ENCODE measurements at regions not wholly inside any gene's neighbourhood (a gene's known extent, or its start where the extent isn't known, plus 50 kb on each side); places are given as distances from the start of the nearest gene placed in this dataset.
"Not testable (repeated sequence)": the region's sequence is repeated elsewhere in the genome, so short reads cannot be mapped to it uniquely, and the experiment has no call there.

DNA sequence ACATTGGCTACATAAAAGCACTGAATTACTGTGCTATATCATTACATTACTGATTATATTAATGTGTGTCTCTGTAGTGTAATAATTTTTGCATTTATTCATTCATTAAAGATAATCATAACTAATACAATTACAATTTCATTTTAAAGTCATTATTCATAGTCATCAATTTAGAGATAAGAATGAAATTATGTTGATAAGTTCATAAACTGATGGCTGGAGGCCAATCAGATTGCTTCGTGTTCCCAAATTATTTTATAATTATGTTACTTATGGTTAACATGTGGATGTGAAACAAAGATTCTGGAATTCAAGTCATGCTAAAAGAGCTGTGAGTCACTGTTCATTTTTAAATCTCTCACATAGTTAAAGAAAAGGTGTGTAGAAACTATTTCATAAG, 223.4 kb upstream of the HAND2 start:
- peak; percentile 5 for FAIRE-seq

- no peak for FAIRE-seq
Observed at GRCh38 chr4:173752610-173753230, 222.7 kb upstream of the HAND2 start.

DNA sequence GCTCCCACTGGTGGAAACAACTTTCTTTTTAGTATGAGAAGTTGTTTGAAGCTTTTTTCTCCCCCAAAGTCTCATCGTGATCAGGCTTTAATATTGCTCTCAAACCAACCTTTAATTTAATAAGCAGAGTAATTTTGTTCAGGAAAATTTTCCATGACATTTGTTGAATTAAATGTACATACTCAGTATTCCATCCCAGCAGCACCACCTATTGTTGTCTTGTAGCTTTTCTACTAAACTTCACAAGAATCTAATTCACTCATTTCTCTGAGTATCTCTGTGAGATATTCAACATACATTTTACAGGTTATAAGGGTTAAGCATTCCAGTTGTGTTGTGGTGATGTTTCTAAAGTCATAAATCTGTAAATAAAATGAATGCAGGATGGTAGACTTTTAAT, 218.3 kb upstream of the HAND2 start:
- peak; percentile 92 for FAIRE-seq

DNA sequence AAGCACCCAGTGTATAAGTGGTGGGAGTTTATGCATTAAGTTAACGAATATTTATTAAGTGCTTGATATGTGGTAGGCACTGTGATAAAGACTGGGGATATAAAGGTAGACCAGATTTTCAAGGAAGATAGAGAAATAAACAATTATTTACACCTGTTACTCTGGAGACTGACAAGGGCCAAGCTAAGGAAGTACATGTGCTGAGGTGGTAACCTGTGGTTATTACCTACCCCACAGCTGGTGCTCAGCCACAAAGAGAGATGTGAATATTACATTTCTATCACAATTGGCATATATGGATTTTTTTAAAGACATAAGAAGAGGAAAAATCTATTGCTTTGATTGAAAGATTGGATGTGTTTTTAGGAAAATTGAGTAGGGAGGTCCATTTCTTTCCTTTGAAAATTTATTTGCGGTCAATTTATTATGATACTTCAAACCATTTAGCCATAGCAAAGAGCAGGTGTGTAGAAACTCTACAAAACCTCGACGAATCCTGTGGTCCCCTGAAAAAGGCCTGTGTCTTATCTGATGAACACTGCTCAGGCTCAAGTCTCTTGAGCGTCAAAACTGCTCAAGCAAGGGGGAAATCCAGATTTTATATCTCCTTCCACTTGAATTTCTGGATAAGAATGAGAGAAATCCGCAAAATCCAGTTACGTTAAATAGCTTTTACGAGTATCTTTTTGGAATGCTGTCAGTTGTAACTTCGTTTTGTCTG, 217.7 kb upstream of the HAND2 start:
- FAIRE-seq, result no peak

- no peak for FAIRE-seq
Observed at GRCh38 chr4:173746424-173746823, 216.4 kb upstream of the HAND2 start.

- FAIRE-seq, result no peak
Observed at GRCh38 chr4:173745765-173746164, 215.7 kb upstream of the HAND2 start.

- no peak for FAIRE-seq
Observed at GRCh38 chr4:173736840-173737239, 206.8 kb upstream of the HAND2 start.

GRCh38 chr4:173735585-173735984, 205.6 kb upstream of the HAND2 start:
- FAIRE-seq, result no peak

DNA sequence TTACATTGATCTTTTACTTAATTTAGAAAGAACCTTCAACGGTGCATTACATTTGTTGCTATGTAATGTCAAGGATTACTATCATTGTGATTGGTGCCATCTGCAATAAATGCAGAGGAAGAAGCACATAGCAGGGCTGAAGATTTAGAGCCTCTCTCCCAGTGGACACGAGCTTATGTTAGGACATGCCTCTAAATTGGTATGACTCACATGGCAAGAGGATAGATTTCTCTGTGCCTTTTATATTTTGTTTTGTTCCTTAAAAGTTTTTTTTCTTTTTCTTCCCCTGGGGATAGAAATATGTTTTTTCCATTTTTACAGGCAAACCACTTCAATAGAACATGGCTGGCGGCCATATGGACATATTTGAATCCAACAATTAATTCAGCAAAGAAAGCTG, 205.0 kb upstream of the HAND2 start:
- FAIRE-seq, result no peak

DNA sequence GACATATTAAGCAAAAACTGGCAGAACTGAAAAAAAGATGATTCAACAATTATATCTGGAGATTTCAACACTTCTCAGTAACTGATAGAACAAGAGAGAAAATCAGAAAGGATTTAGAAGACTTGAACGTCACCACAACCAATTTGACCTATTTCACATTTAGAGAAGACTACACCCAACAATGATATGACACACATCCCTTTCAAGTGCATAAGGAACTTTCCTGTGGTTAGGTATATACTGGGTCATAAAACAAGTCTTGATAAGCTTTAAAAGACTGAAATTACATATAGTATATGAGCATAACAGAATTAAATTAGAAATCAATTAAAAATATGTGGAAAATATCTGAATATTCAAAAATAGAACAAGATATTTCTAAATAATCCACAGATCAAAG, 201.2 kb upstream of the HAND2 start:
- FAIRE-seq, result no peak

DNA sequence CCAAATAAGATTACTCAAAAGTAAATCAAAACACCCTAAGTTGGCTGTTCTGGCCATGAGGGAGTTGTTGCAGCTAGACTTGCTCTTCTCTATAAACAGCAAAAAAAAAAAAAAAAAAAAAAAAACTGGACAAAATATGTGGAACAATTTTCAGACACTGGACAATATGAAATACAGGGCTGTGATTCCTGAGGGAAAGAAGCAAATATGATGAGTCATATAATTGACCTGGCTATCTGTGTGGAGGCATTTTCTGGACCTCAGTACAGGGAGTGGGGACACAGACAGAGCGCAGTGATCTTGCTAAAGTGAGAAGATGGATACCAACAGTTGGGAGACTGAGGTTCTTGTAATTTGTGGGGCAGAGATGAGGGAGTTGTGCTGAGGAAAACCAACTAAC, 192.0 kb upstream of the HAND2 start:
- FAIRE-seq, result no peak

DNA sequence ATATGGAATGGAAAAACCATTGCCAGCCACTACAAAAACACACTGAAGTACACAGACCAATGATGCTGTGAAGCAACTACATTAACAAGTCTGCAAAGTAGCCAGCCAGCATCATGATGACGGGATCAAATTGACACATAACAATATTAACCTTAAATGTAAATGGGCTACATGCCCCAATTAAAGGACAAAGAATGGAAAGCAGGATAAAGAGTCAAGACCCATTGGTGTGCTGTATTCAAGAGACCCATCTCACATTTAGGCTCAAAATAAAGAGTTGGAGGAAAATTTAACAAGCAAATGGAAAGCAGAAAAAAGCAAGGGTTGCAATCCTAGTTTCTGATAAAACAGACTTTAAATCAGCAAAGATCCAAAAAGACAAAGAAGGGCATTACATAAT, 188.5 kb upstream of the HAND2 start:
- not testable (repeated sequence) for FAIRE-seq

DNA sequence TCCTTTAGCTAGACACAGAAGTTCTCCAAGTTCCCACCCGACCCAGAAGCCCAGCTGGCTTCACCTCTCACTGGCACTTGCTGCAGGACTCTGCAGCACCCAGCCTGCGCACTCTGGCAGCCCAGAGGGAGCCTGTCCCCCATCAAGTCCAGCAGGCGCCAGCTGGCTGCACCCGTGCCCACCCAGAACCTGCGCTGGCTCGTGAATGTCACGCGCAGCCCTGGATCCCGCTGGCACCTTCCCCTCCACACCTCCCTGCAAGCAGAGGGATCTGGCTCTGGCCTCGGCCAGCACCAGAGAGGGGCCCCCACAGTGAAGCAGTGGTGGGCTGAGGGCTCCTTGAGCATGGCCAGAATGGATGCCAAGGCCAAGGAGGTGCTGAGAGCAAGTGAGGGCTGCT, 187.6 kb upstream of the HAND2 start:
- FAIRE-seq, result no peak

- FAIRE-seq, result no peak
Observed at GRCh38 chr4:173714456-173714855, 184.4 kb upstream of the HAND2 start.

DNA sequence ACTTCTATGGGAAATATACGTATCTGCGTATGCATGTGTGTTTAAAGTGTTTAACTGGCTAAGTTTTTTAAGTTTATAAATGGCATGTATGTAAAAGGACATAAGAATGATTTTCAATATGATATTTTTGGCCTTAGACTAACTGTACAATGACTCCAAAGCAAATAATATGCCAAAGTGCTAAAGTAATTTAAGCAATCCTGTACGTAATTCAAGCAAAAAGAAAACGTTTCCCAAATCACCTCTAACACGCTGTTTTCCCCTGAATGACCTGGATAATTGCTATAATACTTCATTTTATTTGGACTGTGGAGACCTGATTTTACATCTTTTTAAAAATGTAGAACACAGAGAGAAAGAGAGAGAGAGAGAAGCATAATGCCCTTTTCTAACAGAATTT, 183.0 kb upstream of the HAND2 start:
- FAIRE-seq, result no peak

DNA sequence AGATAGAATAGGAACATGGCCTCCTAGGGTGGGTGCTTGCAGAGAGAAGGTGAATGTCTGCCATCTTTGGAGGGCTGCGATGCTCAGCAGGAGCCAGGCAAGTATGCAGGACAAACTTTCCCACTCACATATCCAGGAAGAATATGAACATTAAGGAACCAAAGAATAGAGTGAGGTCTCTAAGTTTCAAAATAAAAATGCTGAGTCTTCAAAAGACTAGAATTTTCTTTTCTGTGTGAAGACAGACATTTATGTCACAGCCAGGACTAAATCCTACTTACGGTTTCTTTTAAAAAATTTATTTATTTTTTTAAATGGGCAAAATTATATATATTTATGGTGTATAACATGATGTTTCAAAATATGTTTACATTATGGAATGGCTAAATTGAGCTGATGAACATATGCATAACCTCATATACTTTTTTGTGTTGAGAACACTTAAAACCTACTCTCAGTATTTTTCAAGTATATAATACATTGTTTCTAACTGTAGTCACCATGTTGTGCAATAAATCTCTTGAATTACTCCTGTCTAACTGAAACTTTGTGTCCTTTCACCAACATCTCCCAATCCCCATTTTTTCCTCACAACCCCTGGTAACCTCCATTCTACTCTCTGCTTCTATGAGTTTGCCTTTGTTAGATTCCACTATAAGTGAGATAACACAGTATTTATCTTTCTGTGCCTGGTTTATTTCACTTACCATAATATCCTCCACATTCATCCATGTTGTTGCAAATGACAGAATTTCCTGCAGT, 177.8 kb upstream of the HAND2 start:
- FAIRE-seq, result no peak

DNA sequence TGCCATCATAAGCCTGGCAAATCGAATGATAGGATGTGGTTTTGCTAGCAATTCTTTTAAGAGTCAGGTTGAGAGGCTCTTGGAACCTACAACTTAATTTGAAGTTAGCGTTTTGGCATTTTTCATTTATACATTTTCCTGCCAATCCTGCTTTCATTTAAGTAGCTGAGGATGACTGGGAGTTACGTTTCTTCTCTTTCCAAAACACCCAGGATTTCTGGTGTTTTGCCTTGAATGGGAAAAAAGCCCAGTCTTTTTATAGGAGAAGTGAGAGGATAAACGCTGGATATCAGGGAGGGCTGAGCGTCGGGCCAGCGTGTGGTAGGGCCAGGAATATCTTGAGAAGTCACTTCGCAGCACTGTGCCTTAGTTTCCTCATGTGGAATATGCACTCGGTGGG, 174.2 kb upstream of the HAND2 start:
- FAIRE-seq, result no peak

DNA sequence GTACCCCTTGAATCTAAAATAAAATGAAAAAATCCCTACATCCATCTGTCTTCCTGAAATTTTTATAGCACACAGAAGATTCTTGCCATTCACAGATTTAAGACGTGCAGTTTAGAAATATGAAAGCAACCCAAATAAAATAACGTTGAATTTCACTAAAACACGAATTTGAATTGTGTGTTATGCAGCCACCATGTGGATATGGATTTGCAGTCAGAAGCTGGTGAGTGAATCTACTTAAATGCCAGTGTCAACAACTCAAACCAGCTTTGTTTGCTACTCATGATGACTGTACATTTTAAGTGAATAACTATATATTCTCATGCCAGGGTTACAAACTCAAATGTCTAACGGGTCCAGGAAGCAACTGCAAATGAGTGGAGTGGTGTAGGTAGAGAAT, 173.0 kb upstream of the HAND2 start:
- FAIRE-seq, result no peak

GRCh38 chr4:173700650-173701049, 170.6 kb upstream of the HAND2 start:
- FAIRE-seq, result no peak

DNA sequence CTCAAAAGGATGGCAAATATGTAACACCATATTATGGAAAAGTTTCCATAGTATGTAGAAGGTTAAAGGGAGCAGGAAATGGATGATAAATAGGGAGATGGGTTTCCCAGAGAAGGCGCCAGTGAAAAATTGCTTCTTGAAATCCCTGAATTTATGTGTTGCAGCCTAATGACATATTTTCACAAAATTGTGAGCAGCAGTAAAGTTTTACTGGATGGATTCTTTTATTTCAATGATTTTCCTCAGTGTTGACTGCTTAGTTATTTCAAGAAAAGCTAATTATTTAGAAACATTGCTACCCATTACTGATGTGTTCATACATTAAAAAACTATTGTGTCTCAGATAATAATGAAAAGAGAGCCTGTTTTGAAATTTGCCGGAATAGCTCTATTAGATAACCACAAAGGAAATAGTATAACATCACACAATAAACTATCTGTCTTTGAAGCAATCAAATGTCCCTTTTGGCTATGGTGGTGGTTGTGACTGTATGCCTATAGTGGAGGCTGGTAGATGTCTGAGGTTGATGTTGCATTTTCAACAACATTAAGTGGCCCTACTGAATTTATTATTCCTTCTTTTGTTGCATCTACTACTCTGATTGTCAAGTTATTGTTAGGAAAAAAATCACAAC, 169.9 kb upstream of the HAND2 start:
- no peak for FAIRE-seq

DNA sequence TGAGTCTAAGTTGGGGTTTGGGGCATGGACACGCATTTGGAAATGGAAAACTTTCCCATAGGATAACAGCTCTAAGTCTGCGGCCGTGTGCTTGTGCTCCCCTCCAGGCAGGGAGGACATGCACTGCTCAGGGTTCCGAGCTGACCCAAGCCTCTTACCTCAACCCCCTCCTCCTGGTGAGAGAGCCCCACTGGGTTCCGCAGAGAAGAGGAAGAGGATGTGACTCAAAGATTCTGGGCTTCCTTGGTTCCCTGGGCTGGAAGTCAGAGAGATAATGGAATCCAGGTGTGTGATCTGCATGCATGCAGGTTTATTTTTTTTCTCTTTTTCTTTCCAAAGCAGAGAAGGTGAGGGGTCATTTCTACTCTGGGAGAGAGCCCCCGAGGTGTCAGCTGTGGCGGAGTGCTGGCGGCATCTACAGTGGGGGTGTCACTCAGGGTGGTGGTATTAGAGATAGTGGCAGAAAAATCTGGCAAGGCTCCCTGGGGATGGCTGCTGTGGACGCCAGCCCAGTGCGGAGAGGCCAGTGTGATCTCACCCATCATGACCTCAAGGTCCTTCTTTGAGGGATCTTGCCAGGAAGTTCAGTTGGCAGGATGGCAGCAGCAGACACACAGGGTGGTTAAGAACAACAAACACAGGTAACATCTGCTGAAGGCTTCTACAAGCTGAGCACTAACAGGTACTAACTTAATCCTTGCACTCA, 168.7 kb upstream of the HAND2 start:
- FAIRE-seq, result no peak

GRCh38 chr4:173697840-173698239, 167.8 kb upstream of the HAND2 start:
- FAIRE-seq, result no peak

- no peak for FAIRE-seq
Observed at GRCh38 chr4:173696551-173696950, 166.5 kb upstream of the HAND2 start.
